ENCODE measurements at regions not wholly inside any gene's neighbourhood (a gene's known extent, or its start where the extent isn't known, plus 50 kb on each side); places are given as distances from the start of the nearest gene placed in this dataset.

DNA sequence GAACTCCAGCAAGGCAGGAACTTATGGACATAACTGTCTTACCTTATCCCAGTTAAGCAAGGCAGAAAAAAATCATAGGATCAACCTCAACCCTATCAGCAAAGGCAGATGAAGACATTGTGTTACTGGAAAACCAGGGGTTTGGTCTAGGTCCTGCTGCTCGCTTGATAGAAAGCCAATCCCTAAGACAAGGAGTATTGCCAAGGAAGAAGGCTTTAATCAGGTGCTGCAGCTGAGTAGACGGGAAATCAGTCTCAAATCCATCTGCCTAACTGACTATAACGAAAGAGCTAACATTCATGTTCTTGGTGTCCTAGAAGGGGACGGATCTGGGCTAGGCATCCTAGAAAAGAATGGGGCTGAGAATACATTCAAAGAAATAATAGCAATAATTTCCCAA lies 1158.7 kb upstream of the CNTN5 start:
- TF ChIP-seq EZH2 (IDR thresholded peaks at IDR 0.05; ENCODE audit: borderline replicate concordance, low read depth, low read length, poor library complexity, severe bottlenecking): no peak
- TF ChIP-seq, protein P1, sequence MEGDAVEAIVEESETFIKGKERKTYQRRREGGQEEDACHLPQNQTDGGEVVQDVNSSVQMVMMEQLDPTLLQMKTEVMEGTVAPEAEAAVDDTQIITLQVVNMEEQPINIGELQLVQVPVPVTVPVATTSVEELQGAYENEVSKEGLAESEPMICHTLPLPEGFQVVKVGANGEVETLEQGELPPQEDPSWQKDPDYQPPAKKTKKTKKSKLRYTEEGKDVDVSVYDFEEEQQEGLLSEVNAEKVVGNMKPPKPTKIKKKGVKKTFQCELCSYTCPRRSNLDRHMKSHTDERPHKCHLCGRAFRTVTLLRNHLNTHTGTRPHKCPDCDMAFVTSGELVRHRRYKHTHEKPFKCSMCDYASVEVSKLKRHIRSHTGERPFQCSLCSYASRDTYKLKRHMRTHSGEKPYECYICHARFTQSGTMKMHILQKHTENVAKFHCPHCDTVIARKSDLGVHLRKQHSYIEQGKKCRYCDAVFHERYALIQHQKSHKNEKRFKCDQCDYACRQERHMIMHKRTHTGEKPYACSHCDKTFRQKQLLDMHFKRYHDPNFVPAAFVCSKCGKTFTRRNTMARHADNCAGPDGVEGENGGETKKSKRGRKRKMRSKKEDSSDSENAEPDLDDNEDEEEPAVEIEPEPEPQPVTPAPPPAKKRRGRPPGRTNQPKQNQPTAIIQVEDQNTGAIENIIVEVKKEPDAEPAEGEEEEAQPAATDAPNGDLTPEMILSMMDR (conservative IDR thresholded peaks at IDR 0.05; ENCODE audit: low read depth, low read length): no peak

All from A673 (cell line).